ENCODE measurements at regions not wholly inside any gene's neighbourhood (a gene's known extent, or its start where the extent isn't known, plus 50 kb on each side); places are given as distances from the start of the nearest gene placed in this dataset.

DNA sequence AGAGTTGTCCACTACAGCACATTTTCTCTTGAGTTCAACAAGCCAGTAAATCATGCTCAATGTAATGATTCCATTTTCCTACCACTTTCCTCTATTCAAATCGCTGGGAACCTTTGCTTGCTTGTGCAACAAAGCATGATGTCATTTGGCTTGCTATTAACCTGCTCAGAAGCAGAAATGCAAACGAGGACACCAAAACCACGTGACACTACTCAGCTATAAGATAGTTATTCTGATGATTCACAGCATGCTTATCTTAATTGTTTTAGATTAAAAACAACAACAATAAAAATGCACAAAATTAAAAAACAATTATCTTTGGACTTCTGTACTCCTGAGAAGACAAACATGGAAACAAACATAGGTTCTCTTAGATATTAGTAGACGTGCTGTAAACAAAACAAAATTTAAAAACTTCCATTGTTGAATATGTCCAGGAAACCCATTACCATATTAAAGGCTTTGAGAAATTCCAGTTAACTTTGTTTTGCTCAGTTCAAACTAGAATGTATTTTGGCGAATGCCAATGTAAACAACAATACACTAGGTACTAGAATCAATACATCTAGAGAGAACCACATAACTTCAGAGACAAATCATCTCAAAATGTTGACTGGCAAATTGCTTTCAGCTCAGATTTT, 77.5 kb upstream of the KRAS start:
- Mint-ChIP-seq H3K9me3 (no peaks in the 10 kb centered on the region), H3K36me3 (ENCODE audit: low read depth) (no peaks in the 10 kb centered on the region), H3K4me1 (peaks cover 13% of the 10 kb centered on the region), H3K27me3 (ENCODE audit: low read depth) (peaks cover 3% of the 10 kb centered on the region), H3K27ac (peak overlapping the region; percentile 10 to 71 (median 41)), H3K4me3 (no peak overlapping the region)
- TF ChIP-seq, protein P1, sequence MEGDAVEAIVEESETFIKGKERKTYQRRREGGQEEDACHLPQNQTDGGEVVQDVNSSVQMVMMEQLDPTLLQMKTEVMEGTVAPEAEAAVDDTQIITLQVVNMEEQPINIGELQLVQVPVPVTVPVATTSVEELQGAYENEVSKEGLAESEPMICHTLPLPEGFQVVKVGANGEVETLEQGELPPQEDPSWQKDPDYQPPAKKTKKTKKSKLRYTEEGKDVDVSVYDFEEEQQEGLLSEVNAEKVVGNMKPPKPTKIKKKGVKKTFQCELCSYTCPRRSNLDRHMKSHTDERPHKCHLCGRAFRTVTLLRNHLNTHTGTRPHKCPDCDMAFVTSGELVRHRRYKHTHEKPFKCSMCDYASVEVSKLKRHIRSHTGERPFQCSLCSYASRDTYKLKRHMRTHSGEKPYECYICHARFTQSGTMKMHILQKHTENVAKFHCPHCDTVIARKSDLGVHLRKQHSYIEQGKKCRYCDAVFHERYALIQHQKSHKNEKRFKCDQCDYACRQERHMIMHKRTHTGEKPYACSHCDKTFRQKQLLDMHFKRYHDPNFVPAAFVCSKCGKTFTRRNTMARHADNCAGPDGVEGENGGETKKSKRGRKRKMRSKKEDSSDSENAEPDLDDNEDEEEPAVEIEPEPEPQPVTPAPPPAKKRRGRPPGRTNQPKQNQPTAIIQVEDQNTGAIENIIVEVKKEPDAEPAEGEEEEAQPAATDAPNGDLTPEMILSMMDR (IDR thresholded peaks at IDR 0.05; ENCODE audit: unreplicated experiment in 3 of 3), result no peak

DNA sequence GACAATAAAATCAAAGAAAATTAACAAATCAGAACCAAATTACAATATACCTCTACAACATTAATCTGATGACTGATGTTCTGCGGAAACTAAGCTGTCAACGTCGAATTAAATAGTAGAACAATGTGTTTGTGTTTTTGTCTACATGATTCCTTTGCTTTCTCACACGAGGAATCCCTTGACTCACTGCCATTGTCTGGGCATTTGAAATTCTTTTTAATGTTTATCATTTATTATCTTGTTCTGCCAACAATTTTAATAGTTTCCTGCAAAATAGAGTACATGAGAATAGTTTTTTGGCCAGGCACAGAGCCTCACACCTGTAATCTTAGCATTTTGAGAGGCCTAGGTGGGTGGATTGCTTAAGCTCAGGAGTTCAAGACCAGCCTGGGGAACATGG, 76.6 kb upstream of the KRAS start:
- Mint-ChIP-seq H3K36me3 (ENCODE audit: low read depth) (no peaks in the 10 kb centered on the region), H3K4me3 (no peak overlapping the region), H3K9me3 (no peaks in the 10 kb centered on the region)

DNA sequence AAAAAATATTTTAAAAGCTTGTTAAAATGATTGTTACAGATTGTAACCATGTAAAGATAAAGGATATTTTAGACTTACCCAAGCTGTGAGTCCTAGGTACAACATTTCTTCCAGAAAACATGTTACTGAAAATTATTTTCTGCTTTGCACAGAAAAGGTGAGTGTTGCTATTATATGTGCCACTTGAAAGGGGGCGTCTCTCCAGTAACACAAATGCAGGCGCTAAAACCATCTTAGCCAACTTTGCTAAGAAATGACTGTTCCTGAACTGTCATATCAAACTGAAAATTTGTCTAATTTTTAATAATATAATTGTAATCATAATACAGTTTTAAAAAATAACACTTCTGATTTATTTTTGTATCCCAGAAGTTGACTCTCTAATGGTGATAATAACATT, 75.6 kb upstream of the KRAS start:
- H3K27me3 Mint-ChIP-seq (ENCODE audit: low read depth), result peaks cover 3% of the 10 kb centered on the region
- H3K27ac Mint-ChIP-seq, result no peak overlapping the region
- TF ChIP-seq, protein P1 (IDR thresholded peaks at IDR 0.05; ENCODE audit: unreplicated experiment in 3 of 3), result no peak
- H3K4me1 Mint-ChIP-seq, result peaks cover 29% of the 10 kb centered on the region
- H3K9me3 Mint-ChIP-seq, result no peaks in the 10 kb centered on the region
- H3K4me3 Mint-ChIP-seq, result no peak overlapping the region
- no peaks in the 10 kb centered on the region for H3K36me3 Mint-ChIP-seq (ENCODE audit: low read depth)

More for the DNA sequence above, 76.6 kb upstream of the KRAS start:
- Mint-ChIP-seq H3K27me3 (ENCODE audit: low read depth) (peaks cover 3% of the 10 kb centered on the region), H3K27ac (no peak overlapping the region), H3K4me1 (peaks cover 22% of the 10 kb centered on the region)
- TF ChIP-seq, protein P1 (IDR thresholded peaks at IDR 0.05; ENCODE audit: unreplicated experiment in 3 of 3), result no peak

DNA sequence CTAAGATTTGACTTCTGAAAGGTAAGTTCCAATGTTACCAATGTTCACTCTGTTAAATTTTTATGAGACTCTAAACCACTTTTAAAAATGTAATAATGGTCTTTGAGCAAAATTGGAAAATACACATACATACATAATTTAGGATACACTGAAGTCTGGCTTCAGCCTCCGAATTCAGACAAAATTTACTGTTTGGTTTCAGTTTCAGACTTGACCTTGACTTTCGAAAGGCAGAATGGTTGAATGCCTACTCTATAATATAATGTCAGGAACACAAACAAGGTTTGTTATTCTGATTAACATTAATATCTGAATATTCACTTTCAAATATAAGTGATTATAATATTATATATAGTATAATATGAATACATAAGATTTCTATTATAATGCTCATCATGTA, 74.1 kb upstream of the KRAS start:
- TF ChIP-seq, protein P1 (IDR thresholded peaks at IDR 0.05; ENCODE audit: unreplicated experiment in 3 of 3), result no peak
- Mint-ChIP-seq H3K36me3 (ENCODE audit: low read depth) (no peaks in the 10 kb centered on the region), H3K4me1 (peaks cover 44% of the 10 kb centered on the region)

DNA sequence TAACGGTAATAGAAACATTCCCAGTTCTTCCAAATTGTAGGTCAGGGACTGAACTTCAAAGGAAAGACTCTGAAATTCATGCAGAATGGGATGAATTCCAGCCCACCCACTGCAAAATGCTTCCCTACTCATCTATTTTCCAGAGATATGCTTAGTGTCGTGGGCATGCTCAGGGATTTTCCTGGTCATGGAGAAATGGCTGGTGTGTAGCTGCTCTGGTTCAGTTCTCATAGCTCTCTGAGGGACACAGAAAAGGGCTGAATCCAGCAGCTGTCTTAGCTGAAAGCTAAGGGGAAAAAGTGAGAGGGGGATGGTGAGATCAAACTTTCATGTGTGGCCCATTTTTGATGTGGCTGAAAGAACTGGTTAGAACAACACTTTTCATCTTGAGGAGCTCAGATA, 72.9 kb upstream of the KRAS start:
- H3K4me1 Mint-ChIP-seq, result peaks cover 45% of the 10 kb centered on the region
- H3K4me3 Mint-ChIP-seq, result peak overlapping the region in 2 of 3 experiments; percentile 17 to 46
- H3K27ac Mint-ChIP-seq, result peak overlapping the region; percentile 87 to 98 (median 98)
- TF ChIP-seq, protein P1 (IDR thresholded peaks at IDR 0.05; ENCODE audit: unreplicated experiment in 3 of 3), result no peak
- no peaks in the 10 kb centered on the region for H3K9me3 Mint-ChIP-seq
- no peaks in the 10 kb centered on the region for H3K36me3 Mint-ChIP-seq (ENCODE audit: low read depth)
- no peaks in the 10 kb centered on the region for H3K27me3 Mint-ChIP-seq (ENCODE audit: low read depth)

More for the DNA sequence above, 74.1 kb upstream of the KRAS start:
- Mint-ChIP-seq H3K27ac (no peak overlapping the region), H3K9me3 (no peaks in the 10 kb centered on the region), H3K4me3 (no peak overlapping the region), H3K27me3 (ENCODE audit: low read depth) (no peaks in the 10 kb centered on the region)

DNA sequence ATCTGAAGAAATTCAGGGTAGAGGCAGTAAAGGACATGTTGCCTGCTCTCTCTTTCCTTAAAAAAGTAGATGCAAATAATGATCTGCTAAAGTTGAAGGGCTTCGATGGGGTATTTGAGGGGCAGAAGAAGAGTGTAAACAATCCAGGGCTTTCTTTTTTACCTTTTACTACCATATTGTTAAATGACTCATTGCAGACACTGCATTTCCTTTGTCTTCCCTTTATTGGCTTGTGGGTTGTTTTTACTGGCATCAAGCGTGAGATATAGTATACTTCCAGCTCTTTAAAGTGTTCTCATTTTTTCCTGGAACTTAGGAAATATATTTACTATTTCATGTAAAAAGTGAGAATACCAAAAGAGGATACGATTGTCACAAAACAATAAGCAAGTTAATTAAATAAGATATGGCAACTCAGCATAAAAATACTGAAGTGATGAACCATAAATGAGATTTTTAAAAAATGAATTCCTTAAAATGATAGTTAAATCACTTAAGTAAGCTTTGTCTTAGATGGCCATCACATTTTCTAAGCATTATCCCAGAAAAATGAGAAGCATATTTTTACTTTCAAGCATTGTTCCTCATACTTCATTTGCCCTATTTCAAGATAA, 72.3 kb upstream of the KRAS start:
- TF ChIP-seq, protein P1 (IDR thresholded peaks at IDR 0.05; ENCODE audit: unreplicated experiment in 3 of 3), result no peak
- Mint-ChIP-seq H3K27ac (peak overlapping the region; percentile 87 to 98 (median 98)), H3K9me3 (no peaks in the 10 kb centered on the region), H3K36me3 (ENCODE audit: low read depth) (no peaks in the 10 kb centered on the region), H3K27me3 (ENCODE audit: low read depth) (no peaks in the 10 kb centered on the region), H3K4me3 (peak overlapping the region in 1 of 3 experiments; percentile 28), H3K4me1 (peaks cover 42% of the 10 kb centered on the region)

Measured in nephron (organoid).